Loucy (cell line): ENCODE measurements at regions not wholly inside any gene's neighbourhood (a gene's known extent, or its start where the extent isn't known, plus 50 kb on each side); places are given as distances from the start of the nearest gene placed in this dataset.

Experiments
- EZH2phosphoT487 ChIP-seq: fragments of 200-600 bp; IDR thresholded peaks from 2 replicates; pipeline ENCODE4 v1.6.1; 2018; ENCODE audit warnings: antibody characterized with exemption, mild to moderate bottlenecking, moderate library complexity, borderline replicate concordance
- TF ChIP-seq, protein P1 (sequence below): fragments of 200-600 bp; sonication (generic); conservative IDR thresholded peaks from 2 replicates; pipeline ENCODE4 v1.5.1; 2014; ENCODE audit warnings: mild to moderate bottlenecking, antibody characterized with exemption, low read length

DNA sequence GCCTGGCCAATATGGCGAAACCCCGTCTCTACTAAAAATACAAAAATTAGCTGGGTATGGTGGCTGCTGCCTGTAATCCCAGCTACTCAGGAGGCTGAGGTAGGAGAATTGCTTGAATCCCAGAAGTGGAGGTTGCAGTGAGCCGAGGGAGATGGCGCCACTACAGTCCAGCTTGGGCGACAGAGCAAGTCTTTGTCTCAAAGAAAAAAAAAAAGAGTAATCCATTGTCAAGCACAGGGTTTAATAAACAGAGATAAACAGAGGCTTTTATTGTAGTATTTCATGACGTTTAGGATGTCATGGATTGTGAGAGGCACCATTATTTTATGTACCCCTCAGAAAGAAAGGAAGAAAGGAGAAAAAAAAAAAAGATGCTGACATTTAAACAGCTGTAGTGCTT, 75.2 kb upstream of the RNU2-1 start:
- TF ChIP-seq, protein P1, sequence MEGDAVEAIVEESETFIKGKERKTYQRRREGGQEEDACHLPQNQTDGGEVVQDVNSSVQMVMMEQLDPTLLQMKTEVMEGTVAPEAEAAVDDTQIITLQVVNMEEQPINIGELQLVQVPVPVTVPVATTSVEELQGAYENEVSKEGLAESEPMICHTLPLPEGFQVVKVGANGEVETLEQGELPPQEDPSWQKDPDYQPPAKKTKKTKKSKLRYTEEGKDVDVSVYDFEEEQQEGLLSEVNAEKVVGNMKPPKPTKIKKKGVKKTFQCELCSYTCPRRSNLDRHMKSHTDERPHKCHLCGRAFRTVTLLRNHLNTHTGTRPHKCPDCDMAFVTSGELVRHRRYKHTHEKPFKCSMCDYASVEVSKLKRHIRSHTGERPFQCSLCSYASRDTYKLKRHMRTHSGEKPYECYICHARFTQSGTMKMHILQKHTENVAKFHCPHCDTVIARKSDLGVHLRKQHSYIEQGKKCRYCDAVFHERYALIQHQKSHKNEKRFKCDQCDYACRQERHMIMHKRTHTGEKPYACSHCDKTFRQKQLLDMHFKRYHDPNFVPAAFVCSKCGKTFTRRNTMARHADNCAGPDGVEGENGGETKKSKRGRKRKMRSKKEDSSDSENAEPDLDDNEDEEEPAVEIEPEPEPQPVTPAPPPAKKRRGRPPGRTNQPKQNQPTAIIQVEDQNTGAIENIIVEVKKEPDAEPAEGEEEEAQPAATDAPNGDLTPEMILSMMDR, result no peak
- TF ChIP-seq EZH2phosphoT487, result no peak
